Central memory CD8-positive, alpha-beta T cell (primary cell): ENCODE measurements at regions not wholly inside any gene's neighbourhood (a gene's known extent, or its start where the extent isn't known, plus 50 kb on each side); places are given as distances from the start of the nearest gene placed in this dataset.
A peak's percentile ranks its signal among the peaks of the same experiment; 100 is the strongest.

Source experiments
- ATAC-seq: fragments of 150-1000 bp; cut with Tn5 transposase; replicated peaks from 2 replicates; pipeline ENCODE4 v1.10.0; 2022; ENCODE audit warnings: mild to moderate bottlenecking, moderate FRiP score, moderate number of reproducible peaks; ENCODE audit not compliant: poor library complexity, severe bottlenecking; ENCODE audit errors: extremely low read depth
- DNase-seq, 2 donors: peaks; one replicate each; pipeline ENCODE4 v3.0.0; 2021; ENCODE audit warnings: low spot score in 2 of 2
- H3K27ac Mint-ChIP-seq: one replicate; pipeline ENCODE4 v1.8.0; 2022; ENCODE audit warnings: low read depth, mild to moderate bottlenecking, moderate library complexity, mixed read lengths
- H3K27me3 Mint-ChIP-seq: one replicate; pipeline ENCODE4 v1.8.0; 2022; ENCODE audit warnings: mixed read lengths
- H3K36me3 Mint-ChIP-seq: one replicate; pipeline ENCODE4 v1.8.0; 2022; ENCODE audit warnings: mild to moderate bottlenecking, moderate library complexity, mixed read lengths; ENCODE audit not compliant: insufficient read depth
- H3K4me1 Mint-ChIP-seq: one replicate; pipeline ENCODE4 v1.8.0; 2022; ENCODE audit warnings: mixed read lengths
- H3K4me3 Mint-ChIP-seq: one replicate; pipeline ENCODE4 v1.8.0; 2022; ENCODE audit warnings: mild to moderate bottlenecking, moderate library complexity, mixed read lengths
- H3K9me3 Mint-ChIP-seq: one replicate; pipeline ENCODE4 v1.8.0; 2022; ENCODE audit warnings: mixed read lengths

DNA sequence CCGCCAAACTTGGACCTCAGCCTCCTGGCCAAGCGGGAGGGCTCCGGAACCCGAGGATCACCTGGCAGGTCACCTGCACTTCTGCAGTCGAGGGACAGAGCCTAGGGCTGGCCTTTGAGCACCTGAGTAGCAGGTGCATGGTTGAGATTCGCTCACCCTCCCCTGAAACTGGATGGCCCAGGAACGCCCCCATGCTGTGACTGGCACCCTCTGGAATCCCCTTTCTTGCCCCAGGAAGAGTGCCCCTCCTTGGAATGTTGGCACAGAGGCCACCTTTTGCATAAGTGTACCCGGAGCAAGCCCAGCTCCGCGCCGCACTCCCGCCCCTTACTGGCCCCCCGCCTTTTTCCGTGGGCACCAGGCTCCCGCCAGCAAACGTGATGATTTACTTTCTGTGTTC, 112.5 kb upstream of the IER5L start:
- Mint-ChIP-seq H3K4me1 (no peaks in the 10 kb centered on the region), H3K9me3 (no peaks in the 10 kb centered on the region), H3K36me3 (peaks cover 4% of the 10 kb centered on the region), H3K27me3 (no peaks in the 10 kb centered on the region), H3K4me3 (no peak overlapping the region), H3K27ac (peak overlapping the region; percentile 59)
- no peak for DNase-seq
- no peak for ATAC-seq

DNA sequence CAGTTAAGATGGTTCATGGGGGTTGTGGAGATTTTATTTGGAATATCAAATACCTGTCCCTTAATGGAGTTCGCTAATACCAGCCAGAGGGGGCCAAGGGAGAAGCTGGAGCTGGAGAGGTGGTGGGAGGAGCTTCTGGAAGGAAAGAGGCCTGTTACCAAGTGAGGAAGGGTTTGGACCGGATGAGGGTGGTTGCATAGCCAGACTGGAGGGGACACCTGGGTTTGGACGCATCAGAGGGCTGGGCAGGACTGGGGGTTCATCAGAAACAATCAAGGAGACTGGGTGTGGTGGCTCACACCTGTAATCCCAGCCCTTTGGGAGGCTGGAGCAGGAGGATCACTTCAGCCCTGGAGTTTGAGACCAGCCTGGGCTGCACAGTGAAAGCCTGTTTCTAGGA, 111.8 kb upstream of the IER5L start:
- Mint-ChIP-seq H3K27me3 (no peaks in the 10 kb centered on the region), H3K27ac (peak overlapping the region; percentile 59), H3K9me3 (no peaks in the 10 kb centered on the region), H3K4me3 (no peak overlapping the region), H3K36me3 (peaks cover 4% of the 10 kb centered on the region), H3K4me1 (no peaks in the 10 kb centered on the region)
- DNase-seq: no peak
- ATAC-seq: no peak

DNA sequence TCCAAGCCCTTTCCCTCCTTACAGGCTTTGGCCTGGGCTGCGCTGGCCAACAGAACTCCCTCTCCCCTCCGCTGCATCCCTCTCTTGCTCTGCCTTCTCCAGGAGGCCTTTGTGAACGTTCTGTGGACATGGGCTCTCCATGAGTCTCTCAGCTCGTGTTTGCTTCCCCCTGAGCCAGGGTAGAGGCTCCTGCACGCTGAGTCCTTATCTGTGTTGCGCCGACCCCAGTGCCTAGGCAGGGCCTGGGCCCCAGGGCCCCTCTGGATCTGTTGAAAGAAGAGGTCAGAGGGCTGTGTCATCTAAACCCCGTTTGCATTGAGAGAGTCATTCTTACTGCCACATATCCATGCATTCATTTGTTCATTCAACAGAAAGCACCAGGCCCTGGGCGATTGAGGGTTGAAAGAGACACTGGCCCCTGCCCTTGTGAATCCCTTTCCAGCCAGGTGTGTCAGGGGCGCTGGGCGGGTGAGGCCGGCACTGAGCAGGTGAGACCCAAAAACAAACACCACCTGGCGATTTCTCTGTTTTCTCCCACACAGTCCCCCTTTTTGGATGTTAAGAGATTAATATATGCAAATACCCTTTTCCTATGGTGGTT, 111.2 kb upstream of the IER5L start:
- DNase-seq (no peak), ATAC-seq (no peak)
- H3K4me1 Mint-ChIP-seq: no peaks in the 10 kb centered on the region
- peak overlapping the region; percentile 59 for H3K27ac Mint-ChIP-seq
- no peak overlapping the region for H3K4me3 Mint-ChIP-seq
- H3K27me3 Mint-ChIP-seq: no peaks in the 10 kb centered on the region
- no peaks in the 10 kb centered on the region for H3K9me3 Mint-ChIP-seq
- H3K36me3 Mint-ChIP-seq: peaks cover 4% of the 10 kb centered on the region

DNA sequence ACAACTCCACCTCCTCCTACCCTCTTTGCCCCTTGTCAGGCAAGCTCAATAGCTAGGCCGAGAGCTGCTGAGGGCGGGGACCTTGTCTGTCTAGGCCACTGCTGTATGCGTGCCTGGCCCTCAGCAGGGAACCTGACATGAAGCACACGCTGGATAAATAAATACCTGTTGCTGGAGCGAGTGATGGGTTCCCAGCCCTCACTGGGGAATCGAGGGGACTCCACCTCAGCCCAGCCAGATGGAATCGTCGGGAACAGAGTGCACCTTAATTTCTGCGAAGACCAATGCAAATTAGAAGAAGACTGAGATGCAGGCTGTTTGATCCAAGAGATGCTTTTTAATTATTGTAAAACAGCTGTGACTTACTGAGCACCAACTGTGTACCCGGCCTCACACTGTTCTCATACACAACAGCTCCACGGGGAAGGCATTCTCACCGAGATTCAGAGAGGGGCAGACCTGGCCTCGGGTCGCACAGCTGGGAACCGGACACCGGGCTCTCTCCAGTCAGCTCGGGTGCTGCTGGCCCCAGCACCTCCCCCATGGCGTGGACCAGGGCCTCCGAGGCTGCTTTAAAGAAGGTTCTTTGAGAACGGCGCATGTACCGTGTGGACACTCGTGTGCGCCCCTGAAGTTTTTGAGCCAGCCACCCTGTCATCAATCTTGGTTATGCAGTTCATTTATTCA, 109.7 kb upstream of the IER5L start:
- DNase-seq (no peak), ATAC-seq (no peak)
- no peak overlapping the region for H3K4me3 Mint-ChIP-seq
- no peaks in the 10 kb centered on the region for H3K4me1 Mint-ChIP-seq
- no peaks in the 10 kb centered on the region for H3K9me3 Mint-ChIP-seq
- peak overlapping the region; percentile 38 for H3K27ac Mint-ChIP-seq
- peaks cover 4% of the 10 kb centered on the region for H3K36me3 Mint-ChIP-seq
- H3K27me3 Mint-ChIP-seq: no peaks in the 10 kb centered on the region

DNA sequence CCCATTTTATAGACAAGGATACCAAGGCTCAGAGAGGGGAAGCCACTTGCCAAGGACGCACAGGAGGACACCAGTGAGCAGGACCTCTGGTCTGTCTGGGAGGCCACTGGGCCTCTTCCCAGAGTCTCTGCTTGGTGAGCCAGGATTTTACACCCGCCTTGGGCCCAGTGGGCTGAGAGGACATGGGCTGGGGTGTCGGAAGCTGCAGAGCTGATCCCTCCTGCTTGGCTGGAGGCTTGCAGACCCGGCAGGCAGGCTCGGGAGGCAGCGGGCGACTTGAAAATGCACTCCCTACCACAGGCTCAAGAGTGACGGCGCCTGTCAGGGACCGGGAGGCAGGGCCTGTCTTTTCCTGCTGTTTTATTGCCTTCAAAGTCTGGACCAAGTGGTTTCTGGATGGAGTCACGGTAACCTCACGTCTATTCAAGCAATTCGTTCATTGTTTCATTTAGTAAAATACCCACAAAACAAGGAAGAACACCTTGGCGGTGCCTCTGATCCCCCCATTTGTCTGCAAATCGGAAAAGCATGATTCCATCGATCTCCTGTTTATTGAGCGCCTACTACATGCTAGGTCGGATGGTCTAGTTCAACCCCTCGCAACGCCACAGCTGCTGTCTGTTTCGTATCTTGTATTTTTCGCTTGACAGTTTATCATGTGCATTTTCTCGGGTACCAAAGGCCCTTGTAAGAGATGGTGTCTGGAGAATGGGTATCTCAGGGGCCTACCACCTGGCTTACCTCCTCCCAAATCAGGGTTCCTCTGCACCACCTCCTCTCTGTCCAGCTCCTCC, 108.1 kb upstream of the IER5L start:
- no peak for DNase-seq
- H3K9me3 Mint-ChIP-seq: no peaks in the 10 kb centered on the region
- no peaks in the 10 kb centered on the region for H3K27me3 Mint-ChIP-seq
- H3K4me3 Mint-ChIP-seq: no peak overlapping the region
- H3K36me3 Mint-ChIP-seq: peaks cover 7% of the 10 kb centered on the region
- H3K4me1 Mint-ChIP-seq: no peaks in the 10 kb centered on the region
- ATAC-seq: no peak
- no peak overlapping the region for H3K27ac Mint-ChIP-seq

DNA sequence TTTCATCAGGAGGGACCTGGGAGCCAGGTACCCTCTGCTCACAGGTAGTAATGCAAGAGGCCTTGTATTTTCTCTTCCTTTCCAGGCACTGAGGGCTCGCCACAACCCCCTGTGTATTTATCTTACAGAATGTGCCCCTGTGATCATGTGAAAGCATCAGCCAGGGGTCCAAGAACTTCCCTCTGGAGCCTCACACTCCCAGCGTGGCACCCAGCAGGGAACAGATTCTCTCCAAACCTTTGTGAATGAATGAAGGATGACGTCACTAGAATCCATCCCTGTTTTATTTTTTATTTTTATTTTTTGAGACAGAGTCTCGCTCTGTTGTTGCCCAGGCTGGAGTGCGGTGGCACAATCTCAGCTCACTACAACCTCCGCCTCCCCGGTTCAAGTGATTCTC, 107.3 kb upstream of the IER5L start:
- DNase-seq (no peak), ATAC-seq (no peak)
- no peaks in the 10 kb centered on the region for H3K4me1 Mint-ChIP-seq
- H3K27ac Mint-ChIP-seq: no peak overlapping the region
- no peak overlapping the region for H3K4me3 Mint-ChIP-seq
- no peaks in the 10 kb centered on the region for H3K9me3 Mint-ChIP-seq
- H3K36me3 Mint-ChIP-seq: peaks cover 7% of the 10 kb centered on the region
- no peaks in the 10 kb centered on the region for H3K27me3 Mint-ChIP-seq

DNA sequence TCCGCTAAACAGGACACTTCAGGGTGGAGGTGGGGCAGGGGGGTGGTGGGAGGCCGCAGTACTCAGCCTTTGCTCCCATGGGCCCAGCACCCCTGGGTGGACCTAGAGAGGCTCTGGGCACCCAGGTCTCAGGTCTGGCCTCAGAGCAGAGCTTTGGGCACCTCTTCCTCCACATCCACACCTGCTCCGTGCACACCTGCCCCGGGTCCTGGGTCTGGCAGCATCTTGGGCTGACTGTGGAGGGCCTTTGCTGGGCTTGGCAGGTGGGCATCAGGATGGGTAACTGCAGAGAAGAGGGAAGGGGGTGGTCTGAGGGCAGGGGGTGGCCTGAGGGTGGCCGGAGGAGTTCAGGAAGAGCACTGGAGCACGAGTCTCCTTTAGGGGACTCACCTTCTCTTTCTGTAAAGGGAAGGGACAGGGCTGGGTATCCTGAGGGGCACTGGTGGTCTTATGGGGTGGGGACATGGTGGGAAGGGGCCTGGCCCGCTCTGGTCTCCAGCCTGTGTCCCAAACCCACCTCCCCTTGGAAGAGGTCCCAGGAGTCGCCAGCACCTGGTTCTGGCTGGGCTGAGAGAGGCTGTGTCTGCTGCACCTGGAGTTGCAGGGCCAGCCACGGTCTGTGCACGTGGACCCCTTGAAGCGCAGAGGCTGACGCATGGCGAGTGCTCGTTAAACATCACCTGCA, 106.7 kb upstream of the IER5L start:
- DNase-seq: no peak
- Mint-ChIP-seq H3K36me3 (peaks cover 7% of the 10 kb centered on the region), H3K27ac (no peak overlapping the region), H3K27me3 (no peaks in the 10 kb centered on the region), H3K4me1 (no peaks in the 10 kb centered on the region), H3K9me3 (no peaks in the 10 kb centered on the region), H3K4me3 (no peak overlapping the region)
- ATAC-seq: no peak

DNA sequence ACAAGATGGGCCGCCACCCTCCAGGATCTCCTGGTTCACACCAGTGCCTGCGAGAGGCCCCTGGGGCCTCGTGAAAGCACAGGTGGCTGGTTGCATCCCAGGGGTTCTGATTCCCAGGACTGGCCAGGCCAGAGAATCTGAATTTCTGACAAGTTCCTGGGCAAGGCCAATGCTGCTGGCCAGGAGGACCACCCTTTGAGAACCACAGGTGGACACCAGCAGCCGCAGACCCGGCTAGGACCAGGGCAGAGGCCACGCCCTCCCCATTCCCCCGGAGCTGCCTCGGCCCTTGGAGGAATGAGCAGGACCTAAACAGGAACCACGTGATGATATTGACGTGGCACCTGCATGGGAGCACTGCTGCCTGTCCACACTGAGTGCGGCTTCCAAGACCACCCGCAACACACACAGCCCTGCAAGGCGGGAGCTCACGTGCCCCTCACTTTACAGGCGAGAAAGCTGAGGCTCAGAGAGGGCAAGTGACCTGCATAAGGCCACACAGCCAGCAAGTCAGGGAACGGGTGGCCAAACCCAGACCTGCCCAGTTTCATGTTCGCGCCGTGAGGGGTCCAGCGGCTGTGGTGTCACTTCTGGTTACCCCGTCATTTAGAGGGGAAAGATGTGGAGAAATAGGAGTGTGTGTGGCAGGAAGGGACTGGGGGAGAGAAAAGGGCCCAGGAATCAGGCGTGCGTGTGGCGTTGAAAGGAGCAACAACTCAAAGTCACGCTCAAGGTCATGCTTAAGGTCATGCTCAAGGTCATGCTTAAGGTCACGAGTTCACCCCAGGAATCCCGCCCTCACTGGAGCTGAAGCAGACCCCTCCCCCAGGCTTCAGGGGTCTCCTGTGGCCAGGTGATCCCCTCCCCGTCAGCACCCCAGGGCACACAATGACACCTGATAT, 105.9 kb upstream of the IER5L start:
- Mint-ChIP-seq H3K4me3 (no peak overlapping the region), H3K4me1 (no peaks in the 10 kb centered on the region), H3K36me3 (peaks cover 4% of the 10 kb centered on the region), H3K27ac (no peak overlapping the region), H3K27me3 (no peaks in the 10 kb centered on the region), H3K9me3 (no peaks in the 10 kb centered on the region)
- ATAC-seq: no peak
- no peak for DNase-seq

DNA sequence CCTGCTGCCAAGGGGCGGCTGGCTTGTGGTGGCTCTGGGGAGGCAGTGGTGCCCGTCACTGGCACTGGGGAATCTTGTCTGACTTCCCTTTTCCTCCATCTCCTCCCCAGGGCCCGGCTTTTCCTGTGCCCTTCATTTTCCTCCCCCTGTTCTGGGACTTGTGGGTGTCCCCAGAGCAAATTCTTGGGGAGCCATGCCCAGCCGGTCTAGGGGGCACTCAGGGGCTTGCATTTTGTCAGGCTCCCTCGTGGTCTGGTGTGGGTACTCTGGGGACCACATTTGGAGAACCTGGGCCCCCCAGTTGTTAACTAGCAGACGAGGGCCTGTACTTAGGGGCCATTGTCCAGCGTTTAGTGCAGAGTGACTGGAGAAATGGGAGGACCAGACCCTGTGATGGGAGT, 105.2 kb upstream of the IER5L start:
- H3K9me3 Mint-ChIP-seq: no peaks in the 10 kb centered on the region
- no peak overlapping the region for H3K27ac Mint-ChIP-seq
- H3K4me1 Mint-ChIP-seq: no peaks in the 10 kb centered on the region
- no peak for ATAC-seq
- H3K4me3 Mint-ChIP-seq: no peak overlapping the region
- H3K36me3 Mint-ChIP-seq: peaks cover 6% of the 10 kb centered on the region
- no peaks in the 10 kb centered on the region for H3K27me3 Mint-ChIP-seq
- no peak for DNase-seq

DNA sequence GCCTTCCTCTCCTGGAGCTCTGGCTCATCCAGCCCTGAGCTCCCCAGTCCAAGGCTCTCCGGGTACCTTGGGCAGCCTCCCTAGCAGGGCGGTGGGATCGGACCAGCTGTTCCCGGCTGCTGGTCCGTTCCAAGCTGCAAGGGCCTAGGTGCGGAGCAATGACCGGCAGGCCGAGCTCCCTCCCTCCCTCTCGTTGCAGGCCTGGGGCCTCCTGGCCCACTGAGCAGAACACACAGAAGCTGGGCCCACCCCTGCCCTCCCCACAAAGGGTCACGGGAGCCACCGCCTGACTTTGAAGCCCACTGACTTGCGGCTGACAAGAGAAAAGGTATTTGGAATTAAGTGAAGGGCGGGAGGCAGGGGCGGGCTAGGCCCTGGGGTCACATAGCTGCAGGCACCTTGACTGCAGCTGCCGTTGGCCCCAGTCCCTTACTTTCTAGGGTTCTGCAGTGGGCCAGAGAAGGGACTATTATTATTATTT, 104.7 kb upstream of the IER5L start:
- no peaks in the 10 kb centered on the region for H3K4me1 Mint-ChIP-seq
- no peaks in the 10 kb centered on the region for H3K9me3 Mint-ChIP-seq
- H3K27me3 Mint-ChIP-seq: no peaks in the 10 kb centered on the region
- H3K27ac Mint-ChIP-seq: no peak overlapping the region
- H3K36me3 Mint-ChIP-seq: peaks cover 6% of the 10 kb centered on the region
- H3K4me3 Mint-ChIP-seq: no peak overlapping the region
- ATAC-seq (no peak), DNase-seq (no peak)

DNA sequence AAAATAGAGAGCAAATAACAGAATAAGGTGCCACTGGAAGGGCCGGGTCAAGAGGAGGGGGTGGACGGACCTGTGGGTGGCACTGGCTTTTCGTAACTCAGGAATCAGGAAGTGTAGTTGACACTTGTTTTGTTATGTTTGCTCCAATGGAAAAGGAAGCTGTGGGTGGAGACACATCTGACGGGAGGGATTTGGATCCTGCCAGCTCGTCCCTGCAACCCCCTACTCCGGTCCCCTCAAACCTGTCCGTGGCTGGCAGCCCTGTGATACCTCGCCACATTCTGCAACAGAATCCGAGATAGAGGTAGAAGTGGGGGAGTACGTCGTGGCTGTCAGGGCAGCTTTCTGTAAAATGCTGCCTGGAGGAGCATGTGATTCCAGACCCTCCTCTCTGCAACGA, 104.2 kb upstream of the IER5L start:
- Mint-ChIP-seq H3K27me3 (peaks cover 4% of the 10 kb centered on the region), H3K4me1 (no peaks in the 10 kb centered on the region), H3K9me3 (no peaks in the 10 kb centered on the region), H3K36me3 (peaks cover 6% of the 10 kb centered on the region), H3K4me3 (no peak overlapping the region), H3K27ac (no peak overlapping the region)
- no peak for DNase-seq
- ATAC-seq: no peak
